GM18868 (cell line): ENCODE measurements at regions not wholly inside any gene's neighbourhood (a gene's known extent, or its start where the extent isn't known, plus 50 kb on each side); places are given as distances from the start of the nearest gene placed in this dataset.

Experiments
- ATAC-seq: cut with Tn5 transposase; IDR thresholded peaks from one replicate; pipeline ENCODE4 v1.9.1; 2021; ENCODE audit warnings: mild to moderate bottlenecking, moderate library complexity; ENCODE audit not compliant: unreplicated experiment

GRCh38 chr6:144855375-144855774 lies 570.2 kb downstream of the UTRN start:
- ATAC-seq, result no peak

GRCh38 chr6:144855812-144856531 lies 570.8 kb downstream of the UTRN start:
- no peak for ATAC-seq

GRCh38 chr6:144856622-144857021 lies 571.5 kb downstream of the UTRN start:
- ATAC-seq, result no peak

GRCh38 chr6:144857086-144857485 lies 572.0 kb downstream of the UTRN start:
- no peak for ATAC-seq

GRCh38 chr6:144862769-144863168 lies 577.6 kb downstream of the UTRN start:
- ATAC-seq, result no peak

GRCh38 chr6:144867761-144868160 lies 582.6 kb downstream of the UTRN start:
- no peak for ATAC-seq

GRCh38 chr6:144870782-144871181 lies 585.6 kb downstream of the UTRN start:
- no peak for ATAC-seq

- no peak for ATAC-seq
These were observed 588.7 kb downstream of the UTRN start for GRCh38 chr6:144873623-144874378.

- ATAC-seq, result no peak
These were observed 591.6 kb downstream of the UTRN start for GRCh38 chr6:144876689-144877088.

- no peak for ATAC-seq
These were observed 592.0 kb downstream of the UTRN start for GRCh38 chr6:144877118-144877517.

GRCh38 chr6:144878577-144878976 lies 593.4 kb downstream of the UTRN start:
- no peak for ATAC-seq

GRCh38 chr6:144879436-144879835 lies 594.3 kb downstream of the UTRN start:
- no peak for ATAC-seq

- no peak for ATAC-seq
These were observed 597.3 kb downstream of the UTRN start for GRCh38 chr6:144882425-144882824.

- no peak for ATAC-seq
These were observed 598.8 kb downstream of the UTRN start for GRCh38 chr6:144883915-144884314.

- no peak for ATAC-seq
These were observed 600.7 kb downstream of the UTRN start for GRCh38 chr6:144885817-144886216.

- ATAC-seq, result no peak
These were observed 601.5 kb downstream of the UTRN start for GRCh38 chr6:144886682-144887081.

- ATAC-seq, result no peak
These were observed 603.5 kb downstream of the UTRN start for GRCh38 chr6:144888621-144889020.

GRCh38 chr6:144893680-144894151 lies 608.6 kb downstream of the UTRN start:
- no peak for ATAC-seq

GRCh38 chr6:144894240-144894639 lies 609.1 kb downstream of the UTRN start:
- ATAC-seq, result no peak

GRCh38 chr6:144895313-144896278 lies 610.5 kb downstream of the UTRN start:
- no peak for ATAC-seq

- ATAC-seq, result no peak
These were observed 611.2 kb downstream of the UTRN start for GRCh38 chr6:144896289-144896688.
